C4-2B (cell line): ENCODE measurements at regions not wholly inside any gene's neighbourhood (a gene's known extent, or its start where the extent isn't known, plus 50 kb on each side); places are given as distances from the start of the nearest gene placed in this dataset.

Experiments used
- ZFX ChIP-seq: fragments of 450-650 bp; IDR thresholded peaks from 2 replicates; pipeline ENCODE4 v1.6.1; 2017
- TF ChIP-seq, protein P1 (sequence below): fragments of 450-650 bp; conservative IDR thresholded peaks from 2 replicates; pipeline ENCODE4 v1.5.1; 2017; ENCODE audit warnings: mild to moderate bottlenecking

DNA sequence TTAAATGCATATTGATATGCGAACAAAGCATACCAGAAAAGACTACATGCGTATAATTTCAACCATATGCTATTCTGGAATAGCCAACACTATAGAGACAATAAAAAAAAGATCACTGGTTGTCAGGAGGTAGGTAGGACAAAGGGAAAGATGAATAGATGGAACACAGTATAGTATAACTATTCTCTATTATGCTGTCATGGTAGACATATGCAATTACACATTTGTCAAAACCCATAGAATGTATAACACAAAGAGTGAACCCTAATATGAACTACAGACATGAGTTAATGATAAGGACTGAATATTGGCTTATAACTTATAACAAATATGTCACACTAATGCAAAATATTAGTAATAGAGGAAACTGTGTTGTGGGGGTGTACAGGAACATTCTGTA, 460.8 kb downstream of the TAF11L14 start:
- TF ChIP-seq, protein P1, sequence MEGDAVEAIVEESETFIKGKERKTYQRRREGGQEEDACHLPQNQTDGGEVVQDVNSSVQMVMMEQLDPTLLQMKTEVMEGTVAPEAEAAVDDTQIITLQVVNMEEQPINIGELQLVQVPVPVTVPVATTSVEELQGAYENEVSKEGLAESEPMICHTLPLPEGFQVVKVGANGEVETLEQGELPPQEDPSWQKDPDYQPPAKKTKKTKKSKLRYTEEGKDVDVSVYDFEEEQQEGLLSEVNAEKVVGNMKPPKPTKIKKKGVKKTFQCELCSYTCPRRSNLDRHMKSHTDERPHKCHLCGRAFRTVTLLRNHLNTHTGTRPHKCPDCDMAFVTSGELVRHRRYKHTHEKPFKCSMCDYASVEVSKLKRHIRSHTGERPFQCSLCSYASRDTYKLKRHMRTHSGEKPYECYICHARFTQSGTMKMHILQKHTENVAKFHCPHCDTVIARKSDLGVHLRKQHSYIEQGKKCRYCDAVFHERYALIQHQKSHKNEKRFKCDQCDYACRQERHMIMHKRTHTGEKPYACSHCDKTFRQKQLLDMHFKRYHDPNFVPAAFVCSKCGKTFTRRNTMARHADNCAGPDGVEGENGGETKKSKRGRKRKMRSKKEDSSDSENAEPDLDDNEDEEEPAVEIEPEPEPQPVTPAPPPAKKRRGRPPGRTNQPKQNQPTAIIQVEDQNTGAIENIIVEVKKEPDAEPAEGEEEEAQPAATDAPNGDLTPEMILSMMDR, result no peak
- no peak for TF ChIP-seq ZFX
